GM18519 (cell line): ENCODE measurements at regions not wholly inside any gene's neighbourhood (a gene's known extent, or its start where the extent isn't known, plus 50 kb on each side); places are given as distances from the start of the nearest gene placed in this dataset.

Experiments used
- ATAC-seq: cut with Tn5 transposase; IDR thresholded peaks from one replicate; pipeline ENCODE4 v1.9.1; 2021; ENCODE audit warnings: mild to moderate bottlenecking, moderate library complexity; ENCODE audit not compliant: unreplicated experiment, low FRiP score

- no peak for ATAC-seq
Measured at GRCh38 chr2:156099382-156099781, 233.1 kb downstream of the NR4A2 start.

GRCh38 chr2:156098506-156098905 is 234.0 kb downstream of the NR4A2 start:
- ATAC-seq = no peak

GRCh38 chr2:156088587-156088986 is 243.9 kb downstream of the NR4A2 start:
- no peak for ATAC-seq

- no peak for ATAC-seq
Measured at GRCh38 chr2:156087875-156088274, 244.6 kb downstream of the NR4A2 start.

GRCh38 chr2:156083763-156084493 is 248.6 kb downstream of the NR4A2 start:
- ATAC-seq = no peak

GRCh38 chr2:156079845-156080244 is 252.7 kb downstream of the NR4A2 start:
- no peak for ATAC-seq

- ATAC-seq = no peak
Measured at GRCh38 chr2:156077041-156077742, 255.3 kb downstream of the NR4A2 start.

- no peak for ATAC-seq
Measured at GRCh38 chr2:156065912-156066311, 266.6 kb downstream of the NR4A2 start.

- no peak for ATAC-seq
Measured at GRCh38 chr2:156064540-156064939, 268.0 kb downstream of the NR4A2 start.

GRCh38 chr2:156057647-156058046 is 274.9 kb downstream of the NR4A2 start:
- no peak for ATAC-seq

GRCh38 chr2:156054983-156055382 is 277.5 kb downstream of the NR4A2 start:
- ATAC-seq = no peak

GRCh38 chr2:156046900-156047299 is 285.6 kb downstream of the NR4A2 start:
- no peak for ATAC-seq

- ATAC-seq = no peak
Measured at GRCh38 chr2:156042895-156043294, 289.6 kb downstream of the NR4A2 start.

- no peak for ATAC-seq
Measured at GRCh38 chr2:156038021-156038420, 294.5 kb downstream of the NR4A2 start.

- no peak for ATAC-seq
Measured at GRCh38 chr2:156037482-156037881, 295.0 kb downstream of the NR4A2 start.

- no peak for ATAC-seq
Measured at GRCh38 chr2:156031121-156031520, 301.4 kb downstream of the NR4A2 start.

- ATAC-seq = peak; percentile 58
Measured at GRCh38 chr2:156023229-156023869, 309.2 kb downstream of the NR4A2 start.

GRCh38 chr2:156021146-156022040 is 311.1 kb downstream of the NR4A2 start:
- no peak for ATAC-seq

- ATAC-seq = no peak
Measured at GRCh38 chr2:156019341-156019740, 313.2 kb downstream of the NR4A2 start.

GRCh38 chr2:156017341-156017885 is 315.1 kb downstream of the NR4A2 start:
- no peak for ATAC-seq
